Pancreas (tissue), 10 donors: ENCODE measurements at regions not wholly inside any gene's neighbourhood (a gene's known extent, or its start where the extent isn't known, plus 50 kb on each side); places are given as distances from the start of the nearest gene placed in this dataset.

Experiments used
- ATAC-seq, 4 donors: fragments of 200-7000 bp; cut with Tn5 transposase; one replicate each; pipeline versions ENCODE4 v1.8.0 to v1.9.1; 2020; ENCODE audit warnings: mild to moderate bottlenecking in 4 of 4, moderate library complexity in 4 of 4
- DNase-seq, 6 donors: peaks; one replicate each; pipeline ENCODE4 v3.0.0-alpha.2; 2020
- FAIRE-seq: peaks from 2 replicates; lab custom pipeline; 2012; peaks lifted over from hg19 to GRCh38; lab: Jason Lieb, UNC
- H3K27ac ChIP-seq, 4 donors: fragments of 200-600 bp; sonication (generic); 1 replicate in 3 of 4; 2 replicates in 1 of 4; pipeline versions ENCODE4 v1.5.0 to v1.8.0; 2020
- H3K27me3 ChIP-seq, 4 donors: fragments of 200-600 bp; one replicate each; pipeline ENCODE4 v1.8.0; 2021
- H3K36me3 ChIP-seq, 3 donors: fragments of 200-600 bp; sonication (generic) in 1 of 3; one replicate each; pipeline versions ENCODE4 v1.5.0 to v1.8.0; 2020 to 2021
- H3K4me1 ChIP-seq, 3 donors: fragments of 200-600 bp; one replicate each; pipeline ENCODE4 v1.8.0; 2021
- H3K4me3 ChIP-seq, 4 donors: fragments of 200-600 bp; sonication (generic) in 2 of 4; one replicate each; pipeline versions ENCODE4 v1.5.0 to v1.8.0; 2020 to 2021
- H3K9me3 ChIP-seq, 4 donors: fragments of 200-600 bp; one replicate each; pipeline ENCODE4 v1.8.0; 2021
- WGBS, 2 donors: extraction: QIAGEN DNeasy Blood & Tissue Kit; methylation state at CpG; one replicate each; pipeline ENCODE4 v1.1.7; 2013; 5-methylcytosine and 5-hydroxymethylcytosine counted together
- intact Hi-C, 3 donors: fragments of 100-400 bp; cut with DNase I; formaldehyde crosslinking; loops; one replicate each; pipeline versions ENCODE4 v1.11.1 to v1.14.2; 2022
- TF ChIP-seq, protein P1 (sequence below), 4 donors: fragments of 200-600 bp; sonication (generic) in 3 of 4; IDR thresholded peaks; one replicate each; pipeline versions ENCODE4 v1.5.0 to v1.8.0; 2021; ENCODE audit warnings: antibody characterized with exemption in 4 of 4
- donor health status: healthy with polysubstance abuse.
- donor health status: DM: no; HTN: no; CAD: no; lungs with moderate emphysema.
- donor health status: DM: no; HTN: no; CAD: no.
- donor health status: control.
- donor health status: control.
- donor health status: Bipolar disorder and iron deficiency.
- donor health status: DM: yes; HTN: yes; CAD: no.
- donor health status: DM: no; HTN: no; CAD: no.
- donor health status: DM: no; HTN: no; CAD: no.
- donor health status: DM: yes; HTN: yes; CAD: no.

GRCh38 chr18:54673936-54674335 is 82.9 kb downstream of the DYNAP start:
- Histone ChIP-seq H3K9me3 (no peaks in the 10 kb centered on the region), H3K4me1 (no peaks in the 10 kb centered on the region), H3K27ac (no peak overlapping the region), H3K4me3 (no peak overlapping the region), H3K27me3 (no peaks in the 10 kb centered on the region), H3K36me3 (no peaks in the 10 kb centered on the region)
- 82 to 93% methylated on average over 2 of the region's 2 CpGs for WGBS, 2 donors
- DNase-seq = no peak
- intact Hi-C loops = loop anchor here in 2 of 3 donors (5.0 to 10.0 kb wide), 2 partner anchors 227 to 281 kb away; partner anchors contain the start of gene CCDC68 (in 1 of the 2)
- TF ChIP-seq, protein P1, sequence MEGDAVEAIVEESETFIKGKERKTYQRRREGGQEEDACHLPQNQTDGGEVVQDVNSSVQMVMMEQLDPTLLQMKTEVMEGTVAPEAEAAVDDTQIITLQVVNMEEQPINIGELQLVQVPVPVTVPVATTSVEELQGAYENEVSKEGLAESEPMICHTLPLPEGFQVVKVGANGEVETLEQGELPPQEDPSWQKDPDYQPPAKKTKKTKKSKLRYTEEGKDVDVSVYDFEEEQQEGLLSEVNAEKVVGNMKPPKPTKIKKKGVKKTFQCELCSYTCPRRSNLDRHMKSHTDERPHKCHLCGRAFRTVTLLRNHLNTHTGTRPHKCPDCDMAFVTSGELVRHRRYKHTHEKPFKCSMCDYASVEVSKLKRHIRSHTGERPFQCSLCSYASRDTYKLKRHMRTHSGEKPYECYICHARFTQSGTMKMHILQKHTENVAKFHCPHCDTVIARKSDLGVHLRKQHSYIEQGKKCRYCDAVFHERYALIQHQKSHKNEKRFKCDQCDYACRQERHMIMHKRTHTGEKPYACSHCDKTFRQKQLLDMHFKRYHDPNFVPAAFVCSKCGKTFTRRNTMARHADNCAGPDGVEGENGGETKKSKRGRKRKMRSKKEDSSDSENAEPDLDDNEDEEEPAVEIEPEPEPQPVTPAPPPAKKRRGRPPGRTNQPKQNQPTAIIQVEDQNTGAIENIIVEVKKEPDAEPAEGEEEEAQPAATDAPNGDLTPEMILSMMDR (IDR thresholded peaks at IDR 0.05) = no peak
- ATAC-seq = no peak
- no peak for FAIRE-seq

GRCh38 chr18:54675076-54675475 is 84.0 kb downstream of the DYNAP start:
- H3K27me3 ChIP-seq = no peaks in the 10 kb centered on the region
- no peaks in the 10 kb centered on the region for H3K9me3 ChIP-seq
- 19 to 38% methylated on average over 1 of the region's 1 CpG for WGBS, 2 donors
- no peak overlapping the region for H3K4me3 ChIP-seq
- TF ChIP-seq, protein P1 (IDR thresholded peaks at IDR 0.05) = no peak
- DNase-seq (no peak), ATAC-seq (no peak), FAIRE-seq (no peak)
- H3K27ac ChIP-seq = no peak overlapping the region
- intact Hi-C loops = loop anchor here in 2 of 3 donors (5.0 to 10.0 kb wide), 2 partner anchors 277 to 280 kb away; partner anchors contain the start of gene CCDC68 (in 1 of the 2)
- H3K36me3 ChIP-seq = no peaks in the 10 kb centered on the region
- H3K4me1 ChIP-seq = no peaks in the 10 kb centered on the region

- Histone ChIP-seq H3K36me3 (no peaks in the 10 kb centered on the region), H3K27ac (no peak overlapping the region), H3K4me1 (peaks cover 0 to 5% (median 0%) of the 10 kb centered on the region in 3 donors), H3K4me3 (no peak overlapping the region), H3K27me3 (no peaks in the 10 kb centered on the region), H3K9me3 (no peaks in the 10 kb centered on the region)
- TF ChIP-seq, protein P1 (IDR thresholded peaks at IDR 0.05) = peak in 2 of 4 donors; percentile 24 to 34
- 33 to 37% methylated on average over 4 of the region's 4 CpGs for WGBS, 2 donors
- ATAC-seq = peak; percentile 77 to 97 (median 96)
- peak in 1 of 6 donors; percentile 18 for DNase-seq
- peak; percentile 88 for FAIRE-seq
- intact Hi-C loops = loop anchor here in 2 of 3 donors (5.0 to 10.0 kb wide), 3 partner anchors 273 to 305 kb away; partner anchors contain the start of gene CCDC68 (in 1 of the 2)
Measured at GRCh38 chr18:54679318-54680149, 88.5 kb downstream of the DYNAP start.

DNA sequence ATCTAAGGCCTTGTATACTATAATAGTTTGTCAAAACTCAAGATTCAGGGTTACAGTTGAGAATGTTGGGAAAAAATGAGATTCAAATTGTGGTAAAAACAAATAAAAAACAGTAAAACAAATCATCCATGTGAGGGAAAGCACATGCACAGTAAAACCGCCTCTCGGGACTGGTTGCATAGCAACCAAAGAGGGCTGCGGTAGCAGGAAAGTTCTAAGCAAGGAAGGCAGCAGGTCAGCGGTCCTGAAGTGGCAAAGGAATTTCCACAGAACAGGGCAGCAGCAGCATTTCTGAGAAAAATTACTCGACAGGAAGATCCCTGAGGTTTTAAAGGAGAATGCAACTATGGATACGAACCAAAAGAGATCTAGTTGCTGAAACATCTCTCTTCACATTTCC is 93.7 kb downstream of the DYNAP start:
- 61 to 67% methylated on average over 6 of the region's 6 CpGs for WGBS, 2 donors
- DNase-seq = no peak
- intact Hi-C loops = loop anchor here in 1 of 3 donors (10.0 kb wide), 1 partner anchor 300 kb away; no protein-coding TSS in a partner anchor
- TF ChIP-seq, protein P1 (IDR thresholded peaks at IDR 0.05) = no peak
- Histone ChIP-seq H3K36me3 (no peaks in the 10 kb centered on the region), H3K27ac (no peak overlapping the region), H3K4me3 (no peak overlapping the region), H3K4me1 (peaks cover 0 to 5% (median 0%) of the 10 kb centered on the region in 3 donors), H3K27me3 (no peaks in the 10 kb centered on the region), H3K9me3 (no peaks in the 10 kb centered on the region)
- FAIRE-seq = no peak
- ATAC-seq = peak in 1 of 4 donors; percentile 60
